ENCODE measurements at regions not wholly inside any gene's neighbourhood (a gene's known extent, or its start where the extent isn't known, plus 50 kb on each side); places are given as distances from the start of the nearest gene placed in this dataset.
"Not testable (repeated sequence)": the region's sequence is repeated elsewhere in the genome, so short reads cannot be mapped to it uniquely, and the experiment has no call there.

DNA sequence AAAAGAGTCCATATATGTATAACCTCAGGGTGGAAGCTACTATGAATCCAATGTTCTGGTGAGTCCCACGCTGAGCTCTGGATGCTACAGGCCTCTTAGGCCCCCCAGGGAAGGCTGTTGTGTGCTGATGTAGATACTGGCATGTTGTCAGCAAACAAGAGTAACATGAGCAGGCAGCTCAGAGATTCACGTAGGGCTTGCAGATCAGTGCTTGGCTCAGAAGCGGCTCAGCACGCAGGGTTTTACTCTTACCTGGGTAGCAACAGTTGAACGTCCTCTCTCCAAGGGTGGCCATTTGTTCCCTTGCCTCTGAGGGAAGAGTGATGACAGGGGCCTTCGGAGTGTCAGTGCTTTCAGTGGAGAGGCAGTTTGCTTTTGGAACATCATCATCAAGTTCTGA is 93.4 kb downstream of the ZFP64 start:
- no peak for DNase-seq (ENCODE audit: extremely low read depth in 1 of 11, low read depth in 9 of 11, low spot score in 4 of 11)

DNA sequence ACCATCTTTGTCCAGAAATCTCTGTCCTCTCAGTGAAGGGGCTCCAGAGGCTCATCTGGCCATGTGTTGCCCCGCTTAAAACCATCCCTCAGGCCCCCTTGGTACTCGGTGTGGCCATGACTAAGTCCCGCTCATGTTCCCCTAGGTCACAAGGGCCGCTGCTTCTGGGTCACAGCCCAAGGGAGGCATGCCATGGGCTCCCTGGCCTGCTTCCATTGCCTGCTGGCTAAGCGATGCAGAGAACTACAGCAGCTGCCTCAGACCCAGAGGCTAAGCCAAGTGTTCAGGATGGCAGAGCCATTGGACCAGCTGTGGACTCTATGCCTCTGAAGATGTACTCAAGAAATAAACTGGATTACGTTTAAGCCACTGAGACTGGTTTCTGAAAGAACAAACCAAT is 95.5 kb downstream of the ZFP64 start:
- no peak for DNase-seq (ENCODE audit: extremely low read depth in 1 of 11, low read depth in 9 of 11, low spot score in 4 of 11)

DNA sequence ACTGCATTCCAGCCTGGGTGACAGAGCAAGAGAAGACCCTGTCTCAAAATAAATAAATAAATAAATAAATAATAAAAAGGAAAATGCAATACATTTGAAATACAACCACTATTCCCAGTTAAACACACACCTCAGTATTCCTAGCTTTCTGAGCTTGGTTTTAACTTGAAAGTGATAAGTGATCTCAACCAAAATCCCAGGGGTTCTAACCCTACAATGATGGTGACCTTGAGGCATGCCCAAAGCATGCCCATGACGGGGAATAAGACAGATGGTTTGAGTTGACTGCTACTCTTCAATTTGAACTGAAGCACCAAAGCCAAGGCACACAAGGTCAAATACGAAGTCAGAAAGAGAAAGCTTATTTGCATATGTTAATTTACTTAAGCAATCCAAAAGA is 96.9 kb downstream of the ZFP64 start:
- DNase-seq (ENCODE audit: extremely low read depth in 1 of 11, low read depth in 9 of 11, low spot score in 4 of 11) = no peak

DNA sequence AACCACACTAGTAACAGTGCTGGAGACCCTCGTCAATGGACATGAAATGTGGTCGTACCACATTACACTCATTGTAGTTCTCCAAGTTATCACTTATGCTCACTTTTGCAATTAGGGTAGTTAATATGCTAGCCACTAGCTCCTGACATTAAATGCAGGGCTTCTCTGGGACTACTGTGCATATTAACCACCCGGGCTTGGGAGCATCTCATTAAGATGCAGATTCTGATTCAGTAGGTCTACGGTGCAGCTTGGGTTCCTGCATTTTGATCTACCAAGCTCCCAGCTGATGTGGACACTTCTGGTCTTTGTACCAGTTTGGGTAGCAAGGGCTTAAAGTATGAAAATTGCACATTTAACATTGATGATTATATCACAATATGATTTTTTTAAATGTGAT is 98.0 kb downstream of the ZFP64 start:
- DNase-seq (ENCODE audit: extremely low read depth in 1 of 11, low read depth in 9 of 11, low spot score in 4 of 11) = no peak

DNA sequence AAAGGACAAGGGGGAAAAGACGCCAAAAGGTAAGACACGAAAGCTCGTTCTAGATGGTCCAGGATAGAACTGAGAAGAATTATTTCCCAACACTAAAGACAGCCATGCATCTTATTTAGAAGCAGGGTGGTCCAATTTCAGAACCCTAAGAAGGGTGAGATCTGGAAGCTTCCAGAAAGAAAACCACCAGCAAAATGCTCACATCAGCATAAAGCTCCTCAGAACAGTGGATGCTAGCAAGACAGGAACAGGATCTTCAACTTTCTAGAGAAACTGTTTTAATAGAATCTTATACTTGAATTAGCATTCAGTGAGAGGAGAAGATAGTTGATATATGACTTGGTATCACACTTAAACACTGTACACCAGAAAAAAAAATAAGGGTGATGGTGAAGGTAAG is 101.5 kb downstream of the ZFP64 start:
- DNase-seq (ENCODE audit: extremely low read depth in 1 of 11, low read depth in 9 of 11, low spot score in 4 of 11) = no peak

DNA sequence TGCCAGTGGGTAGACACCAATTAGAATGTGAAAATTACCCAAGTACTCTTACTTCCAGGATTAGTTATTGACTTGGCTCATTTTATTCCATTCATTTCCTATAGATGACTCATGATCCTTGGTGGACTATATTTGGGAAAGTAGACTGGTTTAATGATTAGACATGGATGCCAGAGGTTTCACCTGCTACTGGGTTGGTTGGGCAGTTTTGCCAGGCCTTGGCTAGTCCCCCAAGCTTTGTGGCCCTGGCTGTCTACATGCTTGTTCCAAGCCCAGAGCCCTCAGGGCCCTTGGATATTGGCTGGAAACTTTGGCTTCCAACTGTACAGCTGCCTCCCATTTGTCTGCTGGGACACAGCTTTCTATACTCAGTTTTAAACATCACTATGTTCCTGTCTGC is 104.1 kb downstream of the ZFP64 start:
- no peak for DNase-seq (ENCODE audit: extremely low read depth in 1 of 11, low read depth in 9 of 11, low spot score in 4 of 11)

DNA sequence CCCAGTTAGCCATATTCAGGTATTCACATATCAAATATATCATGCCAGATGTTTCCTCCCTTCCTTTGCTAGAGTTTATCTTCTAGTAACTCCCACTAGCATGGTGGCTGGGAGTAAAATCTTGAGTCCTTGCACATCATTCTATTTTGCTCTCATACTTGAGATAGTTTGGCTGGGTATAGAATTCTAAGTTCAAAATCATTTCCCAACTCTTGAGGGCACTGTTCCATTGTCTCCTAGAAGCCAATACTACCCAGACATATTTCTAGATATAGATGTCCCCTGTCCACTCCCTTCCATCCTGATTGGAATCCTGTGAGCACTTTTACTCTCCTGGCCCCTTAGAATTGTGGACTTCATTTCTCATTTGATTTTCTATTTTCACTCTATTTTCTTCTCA is 104.7 kb downstream of the ZFP64 start:
- no peak for DNase-seq (ENCODE audit: extremely low read depth in 1 of 11, low read depth in 9 of 11, low spot score in 4 of 11)

DNA sequence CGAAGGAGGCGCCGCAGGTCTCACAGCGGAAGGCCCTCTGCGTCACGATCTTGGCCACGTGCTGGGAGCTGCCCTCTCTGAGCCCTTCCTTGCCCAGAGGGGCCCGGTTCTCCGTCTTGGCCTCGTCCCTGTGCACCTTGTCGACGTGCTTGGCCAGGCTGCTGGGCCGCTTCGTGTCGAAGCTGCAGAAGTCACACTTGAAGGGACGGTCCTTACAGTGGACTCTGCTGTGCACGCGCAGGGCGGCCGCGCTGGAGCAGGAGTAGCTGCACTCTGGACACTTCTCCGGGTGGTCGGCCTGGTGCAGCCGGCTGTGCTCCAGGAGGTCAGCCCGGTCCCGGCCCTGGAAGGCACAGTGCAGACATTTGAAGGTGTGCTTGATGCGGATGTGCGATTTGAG is 106.9 kb downstream of the ZFP64 start:
- DNase-seq (ENCODE audit: extremely low read depth in 1 of 11, low read depth in 9 of 11, low spot score in 4 of 11) = no peak

DNA sequence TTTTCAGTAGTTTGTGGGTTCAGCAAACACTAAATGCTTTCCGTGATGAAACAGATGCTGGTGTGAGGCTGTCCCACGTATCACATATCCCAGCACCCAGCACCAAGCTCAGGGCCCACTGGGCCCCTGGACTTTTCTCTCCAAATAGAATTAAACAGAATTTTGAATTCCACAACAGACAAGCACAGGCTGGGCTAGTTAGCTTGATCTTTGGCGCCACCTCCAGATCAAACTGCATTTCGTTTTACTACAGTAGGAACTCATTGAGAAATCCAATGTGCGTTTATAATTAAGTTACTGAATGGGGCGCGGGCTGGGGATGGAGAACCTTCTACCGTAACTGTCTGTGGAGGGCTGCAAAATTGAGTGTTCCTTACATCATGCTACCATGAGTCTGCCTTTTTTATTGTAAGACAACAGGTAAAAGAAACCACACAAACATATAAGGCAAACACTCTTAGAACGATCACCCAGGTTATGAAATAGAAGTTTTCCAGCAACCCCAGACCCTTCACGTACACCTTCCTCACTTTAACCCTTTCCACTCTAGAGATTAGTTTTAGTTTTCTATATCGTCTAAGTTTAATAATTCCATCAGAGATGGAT is 107.8 kb downstream of the ZFP64 start:
- DNase-seq (ENCODE audit: extremely low read depth in 1 of 11, low read depth in 9 of 11, low spot score in 4 of 11) = peak in 6 of 11 donors; percentile 32 to 67 (median 52)

DNA sequence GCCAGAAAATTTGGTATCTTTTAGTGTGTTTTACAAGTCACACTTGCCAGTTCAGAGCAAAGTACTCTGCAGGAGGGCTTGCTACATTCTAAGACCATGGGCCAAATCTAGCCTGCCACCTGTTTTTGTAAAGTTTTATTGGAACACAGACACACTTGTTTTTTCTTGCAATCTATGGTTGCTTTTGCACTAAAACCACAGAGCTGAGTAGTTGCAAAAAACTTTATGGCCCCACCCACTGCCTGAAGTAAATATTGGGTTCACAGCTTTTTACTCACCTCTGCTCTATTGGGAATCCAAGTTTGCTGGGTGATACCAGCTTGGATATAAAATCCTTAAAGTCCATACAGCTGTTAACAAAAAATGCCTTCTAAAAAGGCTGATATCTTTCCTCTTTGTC is 109.0 kb downstream of the ZFP64 start:
- DNase-seq (ENCODE audit: extremely low read depth in 1 of 11, low read depth in 9 of 11, low spot score in 4 of 11) = no peak

DNA sequence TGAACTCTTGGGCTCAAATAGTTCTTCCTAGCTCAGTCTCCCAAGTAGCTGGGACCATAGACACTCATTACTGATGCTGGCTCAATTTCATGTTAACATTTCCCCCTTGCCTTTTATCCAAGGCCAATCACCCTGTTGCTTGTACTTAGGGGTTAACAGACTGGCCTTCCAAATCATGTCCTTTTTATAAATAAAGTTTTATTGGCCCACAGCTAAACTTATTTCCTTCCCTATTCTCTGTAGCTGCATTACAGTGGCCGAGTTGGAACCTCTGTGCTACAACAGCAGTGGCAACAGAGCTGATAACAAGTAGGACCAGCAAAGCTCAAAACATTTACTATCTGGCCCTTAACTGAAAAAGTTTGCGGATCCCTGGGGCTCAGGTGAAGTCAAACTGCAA is 109.8 kb downstream of the ZFP64 start:
- no peak for DNase-seq (ENCODE audit: extremely low read depth in 1 of 11, low read depth in 9 of 11, low spot score in 4 of 11)

DNA sequence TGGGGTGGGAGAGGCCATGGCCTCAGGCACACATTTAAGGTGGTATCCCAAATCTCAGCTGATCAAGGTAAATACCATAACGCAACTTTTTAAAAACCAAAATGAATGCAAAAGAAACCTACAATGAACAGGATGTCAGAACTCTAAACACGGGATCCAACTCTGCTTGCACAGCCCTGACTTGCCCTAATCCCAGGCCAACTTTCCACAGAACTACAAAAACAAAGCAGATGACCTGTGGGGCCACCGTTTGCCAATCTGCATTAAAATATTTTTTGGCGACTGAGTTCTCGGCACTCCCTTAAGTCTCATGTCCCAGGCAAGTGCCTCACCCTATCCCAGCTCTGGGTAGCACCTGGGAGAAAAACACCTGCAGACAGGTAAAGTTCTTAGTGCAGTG is 110.5 kb downstream of the ZFP64 start:
- no peak for DNase-seq (ENCODE audit: extremely low read depth in 1 of 11, low read depth in 9 of 11, low spot score in 4 of 11)

DNA sequence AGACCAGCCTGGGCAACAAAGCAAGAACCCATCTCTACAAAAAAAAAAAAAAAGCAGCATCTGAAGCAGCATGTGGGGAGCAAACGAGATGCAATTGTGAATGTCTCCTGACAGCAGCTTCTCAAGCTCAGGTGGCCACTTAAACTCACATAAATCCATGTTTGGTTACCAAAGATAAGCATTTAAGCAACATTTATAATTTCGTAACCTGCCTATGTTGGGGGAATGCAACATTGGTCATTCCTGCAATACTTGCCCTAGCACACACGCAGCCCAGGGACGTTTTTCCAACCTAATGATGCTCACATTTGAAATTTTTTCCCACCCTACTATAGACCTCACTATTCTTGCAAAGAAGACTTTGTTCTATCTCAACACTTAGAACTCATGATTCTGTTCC is 113.3 kb downstream of the ZFP64 start:
- DNase-seq (ENCODE audit: extremely low read depth in 1 of 11, low read depth in 9 of 11, low spot score in 4 of 11) = no peak

DNA sequence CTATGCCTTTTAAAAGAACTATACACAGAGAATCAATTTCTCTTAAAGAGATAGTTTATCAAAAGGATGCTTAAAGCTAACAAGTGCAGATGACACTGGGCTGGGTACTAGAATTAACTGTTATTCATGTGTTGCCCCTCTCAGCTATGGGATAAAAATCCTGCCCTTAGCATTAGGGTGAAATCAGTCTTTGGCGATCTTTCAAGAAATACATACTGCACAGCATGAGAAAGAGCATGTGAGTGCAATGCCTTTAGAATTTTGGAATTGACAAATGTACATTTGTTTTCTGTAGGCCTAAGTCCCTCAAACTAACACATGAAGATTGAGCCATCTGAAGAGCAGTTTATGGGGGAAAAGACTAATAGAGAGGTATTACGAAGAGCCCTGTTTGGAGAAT is 115.4 kb downstream of the ZFP64 start:
- DNase-seq (ENCODE audit: extremely low read depth in 1 of 11, low read depth in 9 of 11, low spot score in 4 of 11) = peak in 1 of 11 donors; percentile 3

DNA sequence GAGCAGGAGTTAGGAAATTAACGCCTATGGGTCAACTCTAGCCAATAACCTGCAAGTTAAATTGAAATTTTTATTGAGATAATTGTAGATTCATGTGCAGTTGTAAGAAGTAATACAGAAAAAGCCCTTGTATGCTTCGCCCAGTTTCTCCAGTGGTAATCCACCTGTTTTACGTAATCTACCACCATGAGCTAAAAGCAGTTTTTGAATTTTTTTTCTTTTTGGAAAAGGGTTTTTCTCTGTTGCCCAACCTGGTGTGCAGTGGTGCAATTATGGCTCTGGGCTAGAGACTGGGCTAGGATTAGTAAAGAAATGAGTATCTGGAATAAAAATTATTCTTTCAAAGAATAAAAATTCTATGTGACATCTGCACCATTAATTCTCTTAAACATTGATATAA is 116.2 kb downstream of the ZFP64 start:
- no peak for DNase-seq (ENCODE audit: extremely low read depth in 1 of 11, low read depth in 9 of 11, low spot score in 4 of 11)

DNA sequence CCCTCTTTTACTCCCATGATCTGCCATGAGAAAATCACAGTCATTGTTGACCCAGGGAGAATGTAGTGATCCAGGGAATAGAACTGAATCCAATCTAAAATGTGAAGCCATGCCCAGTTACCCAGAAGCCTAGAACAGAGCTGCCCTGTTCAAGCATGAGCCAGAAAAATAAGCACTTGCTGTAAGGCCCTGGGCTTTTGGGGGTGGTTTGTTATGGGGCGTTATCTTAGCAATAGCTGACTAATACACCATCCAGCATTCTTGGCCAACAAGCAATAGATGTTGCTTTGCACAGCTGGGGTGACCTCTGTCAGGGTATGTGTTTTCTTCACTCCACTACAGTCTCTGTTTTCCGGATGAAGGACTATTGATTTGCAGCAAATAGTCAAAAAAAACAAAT is 120.4 kb downstream of the ZFP64 start:
- no peak for DNase-seq (ENCODE audit: extremely low read depth in 1 of 11, low read depth in 9 of 11, low spot score in 4 of 11)

DNA sequence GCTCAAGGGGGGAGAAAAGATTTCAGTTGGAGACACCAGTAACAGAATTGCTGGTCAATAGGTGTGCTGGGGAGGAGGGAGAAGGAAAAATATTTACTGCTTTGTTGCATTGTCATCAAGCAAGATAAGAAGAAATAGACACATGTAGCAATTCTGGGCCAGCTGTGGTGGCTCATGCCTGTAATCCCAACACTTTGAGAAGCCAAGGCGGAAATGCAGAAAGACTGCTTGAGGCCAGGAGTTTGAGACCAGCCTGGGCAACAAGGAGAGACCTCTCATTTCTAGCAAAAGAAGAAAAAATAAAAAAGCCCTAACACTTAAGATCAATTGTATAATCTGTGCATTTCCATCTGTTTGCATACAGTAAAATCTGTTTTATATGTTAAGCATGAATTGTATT is 126.6 kb downstream of the ZFP64 start:
- no peak for DNase-seq (ENCODE audit: extremely low read depth in 1 of 11, low read depth in 9 of 11, low spot score in 4 of 11)

DNA sequence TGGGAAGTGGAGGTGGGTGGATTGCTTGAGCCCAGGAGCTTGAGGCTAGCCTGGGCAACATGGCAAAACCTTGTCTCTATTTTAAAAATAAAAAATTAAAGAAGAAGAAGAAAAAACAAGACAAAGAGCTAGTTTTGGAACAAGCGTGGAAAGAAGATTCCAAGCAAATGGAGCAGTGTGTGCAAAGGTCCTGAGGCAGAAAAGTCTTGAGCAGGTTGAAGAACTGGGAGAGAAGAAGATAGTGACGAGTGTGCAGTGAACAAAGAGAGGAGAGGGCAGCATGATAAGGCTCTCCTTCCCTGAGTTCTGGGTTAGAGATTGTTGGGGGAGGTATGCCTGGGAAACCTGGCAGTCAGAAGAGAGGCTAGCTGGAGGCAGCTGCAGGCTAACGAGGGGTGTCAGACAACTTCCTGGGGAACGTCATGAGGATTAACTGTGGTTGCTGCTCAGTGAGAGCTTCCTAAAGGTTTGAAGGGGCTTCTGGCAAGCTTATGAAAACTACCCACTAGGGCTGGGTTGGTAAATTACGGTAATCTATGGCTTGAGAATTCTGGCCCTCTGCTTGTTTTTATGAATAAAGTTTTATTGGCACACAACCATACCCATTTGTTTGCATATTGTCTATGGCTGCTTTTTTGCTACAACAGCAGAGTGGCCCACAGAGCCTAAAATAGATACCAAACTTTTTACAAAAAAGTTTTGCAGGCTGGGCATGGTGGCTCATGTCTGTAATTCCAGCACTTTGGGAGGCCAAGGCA is 128.9 kb downstream of the ZFP64 start:
- DNase-seq (ENCODE audit: extremely low read depth in 1 of 11, low read depth in 9 of 11, low spot score in 4 of 11) = no peak

DNA sequence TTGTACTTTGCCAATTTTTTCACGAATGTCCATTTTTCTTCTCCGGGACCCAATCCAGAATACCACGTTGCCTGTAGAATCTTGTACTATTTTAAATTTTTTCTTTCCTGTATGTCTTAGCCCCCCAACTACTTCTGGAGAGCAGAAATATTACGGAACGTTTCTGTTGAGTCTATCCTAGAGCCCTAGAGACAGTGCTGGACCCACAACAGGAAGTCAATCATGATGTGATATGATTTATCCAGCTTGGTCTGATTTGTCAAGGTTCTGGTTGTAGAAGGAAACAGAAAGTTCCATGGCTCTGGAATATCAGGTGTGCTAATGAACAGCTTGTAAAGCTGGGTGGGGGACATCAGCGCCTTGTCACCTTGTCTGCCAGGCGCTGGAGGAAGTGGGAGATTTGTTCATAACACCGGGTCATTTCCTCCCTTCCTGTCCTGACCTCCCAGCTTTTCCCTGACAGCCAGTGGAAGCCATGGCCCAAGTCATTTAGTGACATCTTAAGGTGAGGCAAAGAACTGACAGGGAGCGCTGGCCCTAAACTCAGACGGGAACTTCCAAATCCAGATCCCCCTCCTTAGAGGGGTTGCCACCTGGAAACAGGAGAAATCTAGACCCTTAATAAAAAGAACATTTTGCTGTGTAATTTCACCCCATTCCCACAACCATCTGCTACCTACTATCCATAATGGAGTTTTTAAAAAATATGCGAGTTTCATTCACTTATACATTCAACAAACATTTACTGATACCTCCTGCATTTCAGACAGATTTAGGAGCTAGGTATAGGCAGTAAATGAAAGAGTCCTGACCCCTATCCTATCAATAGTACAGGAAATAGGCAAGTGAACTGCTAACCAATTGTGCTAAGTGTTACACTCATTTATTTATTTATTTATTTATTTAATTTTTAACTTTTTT is 130.5 kb downstream of the ZFP64 start:
- DNase-seq (ENCODE audit: extremely low read depth in 1 of 11, low read depth in 9 of 11, low spot score in 4 of 11) = peak in 6 of 11 donors; percentile 13 to 52 (median 32)

DNA sequence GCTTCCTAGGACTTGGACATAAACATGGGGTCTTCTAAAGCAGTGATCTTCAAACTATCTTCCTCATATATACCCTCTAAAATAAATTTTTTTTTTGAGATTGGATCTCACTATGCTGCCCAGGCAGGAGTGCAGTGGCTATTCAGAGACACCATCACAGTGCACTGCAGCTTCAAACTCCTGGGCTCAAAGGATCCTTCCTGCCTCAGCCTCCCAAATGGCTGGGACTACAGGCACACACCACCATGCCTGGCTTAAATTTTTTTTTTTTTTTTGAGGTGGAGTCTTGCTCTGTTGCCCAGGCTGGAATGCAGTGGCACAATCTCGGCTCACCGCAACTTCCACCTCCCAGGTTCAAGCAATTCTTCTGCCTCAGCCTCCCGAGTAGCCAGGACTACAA is 134.4 kb downstream of the ZFP64 start:
- not testable (repeated sequence) for DNase-seq (ENCODE audit: extremely low read depth in 1 of 11, low read depth in 9 of 11, low spot score in 4 of 11)

All from renal cortex interstitium (tissue), 11 donors.